HL-60 (cell line): ENCODE measurements at regions not wholly inside any gene's neighbourhood (a gene's known extent, or its start where the extent isn't known, plus 50 kb on each side); places are given as distances from the start of the nearest gene placed in this dataset.

Experiments
- DNase-seq, 2 experiments: peaks; one replicate each; pipeline ENCODE4 v3.0.0-alpha.2; 2010 to 2020; ENCODE audit warnings: low read depth in 1 of 2, low spot score in 1 of 2
- H3K27ac ChIP-seq: fragments of 250-450 bp; sonication (Bioruptor Pico); replicated peaks from 2 replicates; pipeline ENCODE4 v1.5.1; 2020; ENCODE audit warnings: mild to moderate bottlenecking, moderate library complexity
- H3K27me3 ChIP-seq: fragments of 250-450 bp; sonication (Bioruptor Pico); 2 replicates; pipeline ENCODE4 v1.5.1; 2021; ENCODE audit warnings: mild to moderate bottlenecking, moderate library complexity; ENCODE audit not compliant: insufficient read depth, poor library complexity, severe bottlenecking
- H3K4me3 ChIP-seq: replicated peaks from 2 replicates; pipeline ENCODE4 v1.5.1; 2011; ENCODE audit warnings: mild to moderate bottlenecking, control low read depth, low read length; ENCODE audit not compliant: insufficient read depth
- GABPA ChIP-seq: IDR thresholded peaks from 2 replicates; pipeline ENCODE4 v1.6.1; 2012; ENCODE audit warnings: low read depth
- POLR2AphosphoS5 ChIP-seq: IDR thresholded peaks from 2 replicates; pipeline ENCODE4 v1.6.1; 2012; ENCODE audit warnings: low read depth
- SPI1 ChIP-seq: IDR thresholded peaks from 2 replicates; pipeline ENCODE4 v1.6.1; 2012; ENCODE audit warnings: low read depth, mild to moderate bottlenecking, borderline replicate concordance
- TF ChIP-seq, protein P1 (sequence below): IDR thresholded peaks from one replicate; pipeline ENCODE4 v1.5.1; 2011; ENCODE audit warnings: low read length, control low read depth, inconsistent platforms; ENCODE audit not compliant: insufficient read depth
- TF ChIP-seq, protein P2 (sequence below): IDR thresholded peaks from 2 replicates; pipeline ENCODE4 v1.6.1; 2012; ENCODE audit warnings: low read depth; ENCODE audit not compliant: insufficient replicate concordance

DNA sequence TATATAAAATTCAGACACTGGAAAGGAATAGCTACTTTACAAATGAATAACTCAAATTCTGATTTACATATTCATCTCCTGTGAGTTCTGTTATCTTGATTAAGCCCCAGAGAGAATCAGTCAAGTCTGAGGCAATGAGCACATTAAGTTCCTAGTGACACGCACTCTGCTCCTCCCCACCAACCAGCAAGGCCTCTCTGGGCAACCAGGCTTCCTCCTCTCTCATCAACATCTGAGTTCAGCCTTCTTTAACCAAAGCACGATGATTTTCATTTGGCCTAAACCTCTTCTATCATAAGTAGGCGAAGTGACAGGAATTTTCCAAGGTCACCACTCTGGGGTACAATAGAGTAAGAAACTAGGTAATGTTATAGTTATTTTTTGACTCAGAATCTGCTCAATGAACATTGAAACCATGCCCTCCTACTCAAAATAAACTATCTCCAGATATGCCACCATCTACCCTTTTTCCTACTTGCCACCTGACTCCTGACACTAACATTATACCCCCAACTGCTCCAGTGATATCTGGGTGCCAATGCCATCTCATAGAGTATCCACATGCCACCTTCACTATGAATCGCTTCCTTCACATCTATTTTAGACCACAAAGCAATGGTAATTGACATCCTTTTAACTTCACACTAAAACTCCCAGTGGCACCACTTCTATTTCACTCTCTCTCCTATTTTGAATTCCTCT is 114.8 kb downstream of the FAM76B start:
- TF ChIP-seq POLR2AphosphoS5, result no peak
- no peak for TF ChIP-seq GABPA
- TF ChIP-seq, protein P1, sequence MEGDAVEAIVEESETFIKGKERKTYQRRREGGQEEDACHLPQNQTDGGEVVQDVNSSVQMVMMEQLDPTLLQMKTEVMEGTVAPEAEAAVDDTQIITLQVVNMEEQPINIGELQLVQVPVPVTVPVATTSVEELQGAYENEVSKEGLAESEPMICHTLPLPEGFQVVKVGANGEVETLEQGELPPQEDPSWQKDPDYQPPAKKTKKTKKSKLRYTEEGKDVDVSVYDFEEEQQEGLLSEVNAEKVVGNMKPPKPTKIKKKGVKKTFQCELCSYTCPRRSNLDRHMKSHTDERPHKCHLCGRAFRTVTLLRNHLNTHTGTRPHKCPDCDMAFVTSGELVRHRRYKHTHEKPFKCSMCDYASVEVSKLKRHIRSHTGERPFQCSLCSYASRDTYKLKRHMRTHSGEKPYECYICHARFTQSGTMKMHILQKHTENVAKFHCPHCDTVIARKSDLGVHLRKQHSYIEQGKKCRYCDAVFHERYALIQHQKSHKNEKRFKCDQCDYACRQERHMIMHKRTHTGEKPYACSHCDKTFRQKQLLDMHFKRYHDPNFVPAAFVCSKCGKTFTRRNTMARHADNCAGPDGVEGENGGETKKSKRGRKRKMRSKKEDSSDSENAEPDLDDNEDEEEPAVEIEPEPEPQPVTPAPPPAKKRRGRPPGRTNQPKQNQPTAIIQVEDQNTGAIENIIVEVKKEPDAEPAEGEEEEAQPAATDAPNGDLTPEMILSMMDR, result no peak
- TF ChIP-seq, protein P2, sequence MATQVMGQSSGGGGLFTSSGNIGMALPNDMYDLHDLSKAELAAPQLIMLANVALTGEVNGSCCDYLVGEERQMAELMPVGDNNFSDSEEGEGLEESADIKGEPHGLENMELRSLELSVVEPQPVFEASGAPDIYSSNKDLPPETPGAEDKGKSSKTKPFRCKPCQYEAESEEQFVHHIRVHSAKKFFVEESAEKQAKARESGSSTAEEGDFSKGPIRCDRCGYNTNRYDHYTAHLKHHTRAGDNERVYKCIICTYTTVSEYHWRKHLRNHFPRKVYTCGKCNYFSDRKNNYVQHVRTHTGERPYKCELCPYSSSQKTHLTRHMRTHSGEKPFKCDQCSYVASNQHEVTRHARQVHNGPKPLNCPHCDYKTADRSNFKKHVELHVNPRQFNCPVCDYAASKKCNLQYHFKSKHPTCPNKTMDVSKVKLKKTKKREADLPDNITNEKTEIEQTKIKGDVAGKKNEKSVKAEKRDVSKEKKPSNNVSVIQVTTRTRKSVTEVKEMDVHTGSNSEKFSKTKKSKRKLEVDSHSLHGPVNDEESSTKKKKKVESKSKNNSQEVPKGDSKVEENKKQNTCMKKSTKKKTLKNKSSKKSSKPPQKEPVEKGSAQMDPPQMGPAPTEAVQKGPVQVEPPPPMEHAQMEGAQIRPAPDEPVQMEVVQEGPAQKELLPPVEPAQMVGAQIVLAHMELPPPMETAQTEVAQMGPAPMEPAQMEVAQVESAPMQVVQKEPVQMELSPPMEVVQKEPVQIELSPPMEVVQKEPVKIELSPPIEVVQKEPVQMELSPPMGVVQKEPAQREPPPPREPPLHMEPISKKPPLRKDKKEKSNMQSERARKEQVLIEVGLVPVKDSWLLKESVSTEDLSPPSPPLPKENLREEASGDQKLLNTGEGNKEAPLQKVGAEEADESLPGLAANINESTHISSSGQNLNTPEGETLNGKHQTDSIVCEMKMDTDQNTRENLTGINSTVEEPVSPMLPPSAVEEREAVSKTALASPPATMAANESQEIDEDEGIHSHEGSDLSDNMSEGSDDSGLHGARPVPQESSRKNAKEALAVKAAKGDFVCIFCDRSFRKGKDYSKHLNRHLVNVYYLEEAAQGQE, result no peak
- no peak for TF ChIP-seq SPI1
- DNase-seq, result no peak
- Histone ChIP-seq H3K27me3 (no peaks in the 10 kb centered on the region), H3K27ac (no peak overlapping the region), H3K4me3 (no peak overlapping the region)

DNA sequence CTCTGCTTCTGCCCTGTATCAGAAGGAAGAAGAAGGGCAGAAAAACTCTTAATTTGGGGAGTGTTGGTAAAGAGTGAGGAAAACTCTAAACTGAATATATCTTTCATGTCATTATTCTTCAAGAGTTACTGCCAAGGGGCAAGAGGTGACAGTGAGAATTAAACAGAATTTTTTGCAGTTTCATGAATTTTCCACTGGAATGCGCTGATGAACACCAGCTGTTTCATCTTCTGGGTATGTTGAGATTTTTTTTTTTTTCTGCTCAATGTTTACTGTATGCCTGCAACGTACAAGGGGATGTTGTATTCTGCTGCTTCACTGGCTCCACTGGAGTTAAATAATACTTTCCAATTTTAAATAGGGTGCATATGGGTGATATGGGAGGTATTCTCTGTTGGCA is 117.8 kb downstream of the FAM76B start:
- TF ChIP-seq GABPA (no peak), POLR2AphosphoS5 (no peak), SPI1 (no peak)
- TF ChIP-seq, protein P1, result no peak
- TF ChIP-seq, protein P2, result no peak
- no peak for DNase-seq
- Histone ChIP-seq H3K27me3 (no peaks in the 10 kb centered on the region), H3K27ac (no peak overlapping the region), H3K4me3 (no peak overlapping the region)

DNA sequence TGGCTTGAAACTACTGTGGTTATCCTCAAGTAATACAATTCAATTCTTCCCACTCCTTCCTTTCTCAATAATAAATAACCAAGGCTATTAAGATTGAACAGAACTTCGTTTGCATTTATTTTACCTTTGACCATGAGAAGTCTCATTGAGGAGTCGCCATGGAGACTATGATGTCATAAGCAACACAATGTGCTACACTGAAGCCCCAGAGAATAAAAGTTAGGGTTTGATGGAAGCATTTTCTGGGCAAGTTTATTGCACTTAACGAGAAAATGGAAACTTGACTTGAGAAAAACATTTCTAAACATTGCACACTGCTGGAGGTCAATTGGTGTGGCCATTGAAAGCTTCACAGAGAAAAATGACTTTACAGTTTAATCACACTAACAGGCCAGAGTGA is 121.5 kb downstream of the FAM76B start:
- Histone ChIP-seq H3K27ac (no peak overlapping the region), H3K4me3 (no peak overlapping the region), H3K27me3 (no peaks in the 10 kb centered on the region)
- DNase-seq, result no peak
- TF ChIP-seq SPI1 (no peak), GABPA (no peak), POLR2AphosphoS5 (no peak)
- TF ChIP-seq, protein P1, result no peak
- TF ChIP-seq, protein P2, result no peak
